Pancreas (tissue), 10 donors: ENCODE measurements at regions not wholly inside any gene's neighbourhood (a gene's known extent, or its start where the extent isn't known, plus 50 kb on each side); places are given as distances from the start of the nearest gene placed in this dataset.

Source experiments
- ATAC-seq, 4 donors: fragments of 200-7000 bp; cut with Tn5 transposase; one replicate each; pipeline versions ENCODE4 v1.8.0 to v1.9.1; 2020; ENCODE audit warnings: mild to moderate bottlenecking in 4 of 4, moderate library complexity in 4 of 4
- DNase-seq, 6 donors: peaks; one replicate each; pipeline ENCODE4 v3.0.0-alpha.2; 2020
- FAIRE-seq: peaks from 2 replicates; lab custom pipeline; 2012; peaks lifted over from hg19 to GRCh38; lab: Jason Lieb, UNC
- H3K27ac ChIP-seq, 4 donors: fragments of 200-600 bp; sonication (generic); 1 replicate in 3 of 4; 2 replicates in 1 of 4; pipeline versions ENCODE4 v1.5.0 to v1.8.0; 2020
- H3K27me3 ChIP-seq, 4 donors: fragments of 200-600 bp; one replicate each; pipeline ENCODE4 v1.8.0; 2021
- H3K36me3 ChIP-seq, 3 donors: fragments of 200-600 bp; sonication (generic) in 1 of 3; one replicate each; pipeline versions ENCODE4 v1.5.0 to v1.8.0; 2020 to 2021
- H3K4me1 ChIP-seq, 3 donors: fragments of 200-600 bp; one replicate each; pipeline ENCODE4 v1.8.0; 2021
- H3K4me3 ChIP-seq, 4 donors: fragments of 200-600 bp; sonication (generic) in 2 of 4; one replicate each; pipeline versions ENCODE4 v1.5.0 to v1.8.0; 2020 to 2021
- H3K9me3 ChIP-seq, 4 donors: fragments of 200-600 bp; one replicate each; pipeline ENCODE4 v1.8.0; 2021
- WGBS, 2 donors: extraction: QIAGEN DNeasy Blood & Tissue Kit; methylation state at CpG; one replicate each; pipeline ENCODE4 v1.1.7; 2013; 5-methylcytosine and 5-hydroxymethylcytosine counted together
- intact Hi-C, 3 donors: fragments of 100-400 bp; cut with DNase I; formaldehyde crosslinking; loops; one replicate each; pipeline versions ENCODE4 v1.11.1 to v1.14.2; 2022
- TF ChIP-seq, protein P1 (sequence below), 4 donors: fragments of 200-600 bp; sonication (generic) in 3 of 4; IDR thresholded peaks; one replicate each; pipeline versions ENCODE4 v1.5.0 to v1.8.0; 2021; ENCODE audit warnings: antibody characterized with exemption in 4 of 4
- donor health status: healthy with polysubstance abuse.
- donor health status: DM: no; HTN: no; CAD: no; lungs with moderate emphysema.
- donor health status: DM: no; HTN: no; CAD: no.
- donor health status: control.
- donor health status: control.
- donor health status: Bipolar disorder and iron deficiency.
- donor health status: DM: yes; HTN: yes; CAD: no.
- donor health status: DM: no; HTN: no; CAD: no.
- donor health status: DM: no; HTN: no; CAD: no.
- donor health status: DM: yes; HTN: yes; CAD: no.

DNA sequence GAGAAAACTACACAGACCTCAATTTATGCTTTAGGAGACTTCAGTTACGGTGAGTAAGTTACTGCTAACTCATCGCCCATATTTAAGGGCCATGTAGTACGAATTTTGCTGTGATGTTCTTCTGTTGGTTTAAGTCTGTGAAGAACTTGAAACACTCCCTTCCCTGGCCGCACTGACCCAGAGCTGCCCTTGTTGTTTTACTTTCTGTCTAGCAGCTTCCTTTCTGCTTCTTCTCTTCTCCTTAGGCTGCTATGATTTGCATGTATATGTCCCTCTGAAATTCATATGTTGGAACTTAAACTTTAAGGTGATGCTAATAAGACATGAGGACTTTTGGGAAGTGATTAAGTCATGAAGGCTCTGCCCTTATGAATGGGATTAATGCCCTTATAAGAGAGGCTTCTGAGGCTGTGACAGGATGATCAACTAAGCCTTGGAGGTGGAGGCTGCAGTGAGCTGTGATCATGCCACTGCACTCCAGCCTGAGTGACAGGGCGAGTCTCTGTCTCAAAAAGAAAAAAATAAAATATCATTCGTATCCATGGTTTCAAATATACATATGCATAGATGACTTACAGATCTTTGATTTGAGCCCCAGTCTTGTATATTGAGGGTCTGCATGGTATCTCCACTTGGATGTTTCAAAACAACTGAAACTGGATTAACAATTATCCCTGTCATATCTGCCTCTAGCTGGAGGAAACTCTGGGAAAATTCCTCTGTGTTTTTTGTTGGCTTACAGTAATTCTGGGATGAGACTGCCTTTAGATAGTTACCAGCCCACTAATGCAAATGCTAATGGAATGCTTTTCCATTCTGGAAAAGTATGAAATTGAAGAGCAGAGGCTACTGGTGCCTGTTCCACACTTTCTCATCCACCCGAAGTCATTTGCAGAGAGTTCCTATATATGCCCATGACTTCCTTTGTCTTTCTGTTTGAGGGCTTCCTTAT, 263.4 kb upstream of the ACTBL2 start:
- no peaks in the 10 kb centered on the region for H3K36me3 ChIP-seq
- no peaks in the 10 kb centered on the region for H3K4me1 ChIP-seq
- no peaks in the 10 kb centered on the region for H3K9me3 ChIP-seq
- H3K27ac ChIP-seq: no peak overlapping the region
- TF ChIP-seq, protein P1, sequence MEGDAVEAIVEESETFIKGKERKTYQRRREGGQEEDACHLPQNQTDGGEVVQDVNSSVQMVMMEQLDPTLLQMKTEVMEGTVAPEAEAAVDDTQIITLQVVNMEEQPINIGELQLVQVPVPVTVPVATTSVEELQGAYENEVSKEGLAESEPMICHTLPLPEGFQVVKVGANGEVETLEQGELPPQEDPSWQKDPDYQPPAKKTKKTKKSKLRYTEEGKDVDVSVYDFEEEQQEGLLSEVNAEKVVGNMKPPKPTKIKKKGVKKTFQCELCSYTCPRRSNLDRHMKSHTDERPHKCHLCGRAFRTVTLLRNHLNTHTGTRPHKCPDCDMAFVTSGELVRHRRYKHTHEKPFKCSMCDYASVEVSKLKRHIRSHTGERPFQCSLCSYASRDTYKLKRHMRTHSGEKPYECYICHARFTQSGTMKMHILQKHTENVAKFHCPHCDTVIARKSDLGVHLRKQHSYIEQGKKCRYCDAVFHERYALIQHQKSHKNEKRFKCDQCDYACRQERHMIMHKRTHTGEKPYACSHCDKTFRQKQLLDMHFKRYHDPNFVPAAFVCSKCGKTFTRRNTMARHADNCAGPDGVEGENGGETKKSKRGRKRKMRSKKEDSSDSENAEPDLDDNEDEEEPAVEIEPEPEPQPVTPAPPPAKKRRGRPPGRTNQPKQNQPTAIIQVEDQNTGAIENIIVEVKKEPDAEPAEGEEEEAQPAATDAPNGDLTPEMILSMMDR (IDR thresholded peaks at IDR 0.05): no peak
- H3K27me3 ChIP-seq: no peaks in the 10 kb centered on the region
- intact Hi-C loops: no loop called here
- H3K4me3 ChIP-seq: no peak overlapping the region
- FAIRE-seq: no peak
- no peak for ATAC-seq
- WGBS, 2 donors: 78 to 79% methylated on average over 7 of the region's 7 CpGs
- DNase-seq: no peak

DNA sequence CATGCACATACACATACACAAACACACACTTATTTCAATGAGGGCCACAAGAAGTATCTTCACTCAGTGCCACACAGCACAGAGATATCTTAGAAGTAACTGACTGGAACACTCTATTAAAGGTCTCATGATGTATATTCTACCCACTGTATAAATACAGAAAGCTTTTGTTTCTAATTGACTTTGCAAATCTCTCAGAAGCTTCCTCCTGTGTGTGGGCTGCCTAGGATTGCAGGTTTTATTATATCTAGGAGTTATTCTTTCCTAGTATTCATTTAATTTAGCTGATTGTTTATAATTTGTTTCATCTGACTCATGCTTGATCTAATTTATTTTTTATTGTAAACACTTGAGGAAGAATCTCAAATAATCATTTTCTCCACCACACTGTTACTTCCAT, 262.4 kb upstream of the ACTBL2 start:
- no peaks in the 10 kb centered on the region for H3K9me3 ChIP-seq
- no peak overlapping the region for H3K4me3 ChIP-seq
- TF ChIP-seq, protein P1 (IDR thresholded peaks at IDR 0.05): no peak
- DNase-seq (no peak), ATAC-seq (no peak), FAIRE-seq (no peak)
- no peaks in the 10 kb centered on the region for H3K27me3 ChIP-seq
- H3K4me1 ChIP-seq: no peaks in the 10 kb centered on the region
- no peaks in the 10 kb centered on the region for H3K36me3 ChIP-seq
- no peak overlapping the region for H3K27ac ChIP-seq
- intact Hi-C loops: no loop called here

DNA sequence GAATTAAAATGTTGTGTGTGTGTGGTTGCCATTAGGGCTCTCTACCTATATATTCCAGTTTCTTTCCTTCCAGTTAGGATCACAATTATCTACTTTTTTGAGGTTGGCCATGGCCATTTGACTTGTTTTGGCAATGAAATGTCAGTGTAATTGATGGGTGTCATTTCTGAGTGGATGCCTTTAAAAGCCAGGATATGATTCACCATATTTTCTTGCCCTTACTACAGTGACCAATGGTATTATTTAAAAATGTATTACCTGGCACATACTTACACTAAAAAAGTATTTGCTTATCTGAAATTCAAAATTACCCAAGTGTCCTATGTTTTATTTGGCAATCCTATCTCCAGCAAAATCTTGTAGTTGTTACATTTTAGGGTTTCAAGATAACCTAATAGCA, 258.7 kb upstream of the ACTBL2 start:
- TF ChIP-seq, protein P1 (IDR thresholded peaks at IDR 0.05): no peak
- DNase-seq (no peak), FAIRE-seq (no peak), ATAC-seq (no peak)
- Histone ChIP-seq H3K4me3 (no peak overlapping the region), H3K36me3 (no peaks in the 10 kb centered on the region), H3K4me1 (no peaks in the 10 kb centered on the region), H3K9me3 (no peaks in the 10 kb centered on the region), H3K27ac (no peak overlapping the region), H3K27me3 (no peaks in the 10 kb centered on the region)
- intact Hi-C loops: no loop called here

DNA sequence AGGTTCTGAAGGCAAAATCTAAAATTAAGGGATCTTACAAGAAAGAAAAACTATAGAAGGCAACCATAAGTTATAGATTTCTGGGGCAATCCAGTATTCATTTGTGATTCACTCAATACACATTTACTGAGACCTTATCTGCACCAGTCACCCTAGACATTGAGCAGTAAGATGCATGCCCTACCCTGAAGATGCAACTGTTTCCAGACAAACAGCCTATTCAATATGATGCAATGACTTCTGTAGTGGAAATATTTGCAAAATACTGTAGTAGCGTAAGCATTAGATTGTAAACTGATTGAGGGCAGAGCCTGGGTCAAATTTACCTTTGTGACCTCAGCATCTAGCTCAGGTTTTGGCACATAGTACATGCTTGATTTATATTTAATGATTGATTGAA, 256.2 kb upstream of the ACTBL2 start:
- 92 to 94% methylated on average over 1 of the region's 1 CpG for WGBS, 2 donors
- TF ChIP-seq, protein P1 (IDR thresholded peaks at IDR 0.05): no peak
- H3K36me3 ChIP-seq: no peaks in the 10 kb centered on the region
- H3K9me3 ChIP-seq: no peaks in the 10 kb centered on the region
- no peaks in the 10 kb centered on the region for H3K27me3 ChIP-seq
- no peaks in the 10 kb centered on the region for H3K4me1 ChIP-seq
- ATAC-seq: no peak
- intact Hi-C loops: no loop called here
- FAIRE-seq: no peak
- no peak for DNase-seq
- no peak overlapping the region for H3K27ac ChIP-seq
- H3K4me3 ChIP-seq: no peak overlapping the region

DNA sequence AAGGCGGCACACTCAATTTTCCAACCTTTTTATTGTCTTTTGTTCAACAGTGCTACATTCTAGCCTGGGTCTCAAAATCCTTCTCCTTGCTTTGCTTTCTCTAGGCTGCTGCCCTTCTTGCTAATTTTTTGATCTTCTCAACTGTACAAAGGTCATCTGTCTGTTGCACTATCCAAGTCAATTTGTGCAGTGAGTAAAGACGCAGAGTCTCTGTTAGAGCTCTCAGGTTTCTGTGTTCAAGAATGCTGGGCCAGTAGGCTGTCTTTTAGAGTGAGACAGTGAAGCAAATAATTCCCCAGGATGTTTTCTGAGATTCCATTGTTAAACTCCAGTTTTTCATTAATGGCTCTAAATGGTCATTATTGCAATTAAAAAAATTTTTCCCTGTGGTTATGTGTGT, 255.7 kb upstream of the ACTBL2 start:
- DNase-seq: no peak
- ATAC-seq: no peak
- Histone ChIP-seq H3K27ac (no peak overlapping the region), H3K27me3 (no peaks in the 10 kb centered on the region), H3K4me3 (no peak overlapping the region), H3K9me3 (no peaks in the 10 kb centered on the region), H3K36me3 (no peaks in the 10 kb centered on the region), H3K4me1 (no peaks in the 10 kb centered on the region)
- FAIRE-seq: no peak
- TF ChIP-seq, protein P1 (IDR thresholded peaks at IDR 0.05): no peak
- intact Hi-C loops: no loop called here
- WGBS, 2 donors: 87 to 92% methylated on average over 2 of the region's 2 CpGs
